Right kidney (tissue), 1 donor: ENCODE measurements at regions not wholly inside any gene's neighbourhood (a gene's known extent, or its start where the extent isn't known, plus 50 kb on each side); places are given as distances from the start of the nearest gene placed in this dataset.
"Not testable (repeated sequence)": the region's sequence is repeated elsewhere in the genome, so short reads cannot be mapped to it uniquely, and the experiment has no call there.

ENCODE experiments used
- DNase-seq: peaks from one replicate; pipeline ENCODE4 v3.0.0-alpha.2; 2016

GRCh38 chr7:81036057-81036456 is 117.2 kb upstream of the SEMA3C start:
- DNase-seq = no peak

- DNase-seq = no peak
Measured at GRCh38 chr7:81031996-81032395, 113.1 kb upstream of the SEMA3C start.

GRCh38 chr7:81031243-81031642 is 112.4 kb upstream of the SEMA3C start:
- no peak for DNase-seq

- DNase-seq = no peak
Measured at GRCh38 chr7:81030472-81030871, 111.6 kb upstream of the SEMA3C start.

GRCh38 chr7:81029511-81029910 is 110.7 kb upstream of the SEMA3C start:
- DNase-seq = no peak

- no peak for DNase-seq
Measured at GRCh38 chr7:81025360-81025759, 106.5 kb upstream of the SEMA3C start.

- DNase-seq = no peak
Measured at GRCh38 chr7:81014908-81015307, 96.1 kb upstream of the SEMA3C start.

GRCh38 chr7:81014266-81014665 is 95.4 kb upstream of the SEMA3C start:
- DNase-seq = no peak

GRCh38 chr7:81013083-81013817 is 94.4 kb upstream of the SEMA3C start:
- DNase-seq = no peak

GRCh38 chr7:81008901-81009300 is 90.0 kb upstream of the SEMA3C start:
- no peak for DNase-seq

GRCh38 chr7:81007051-81007450 is 88.2 kb upstream of the SEMA3C start:
- DNase-seq = no peak

- DNase-seq = no peak
Measured at GRCh38 chr7:81005254-81005653, 86.4 kb upstream of the SEMA3C start.

- no peak for DNase-seq
Measured at GRCh38 chr7:81004098-81004497, 85.2 kb upstream of the SEMA3C start.

- DNase-seq = no peak
Measured at GRCh38 chr7:81003326-81003725, 84.5 kb upstream of the SEMA3C start.

GRCh38 chr7:81002421-81002820 is 83.6 kb upstream of the SEMA3C start:
- no peak for DNase-seq

- DNase-seq = no peak
Measured at GRCh38 chr7:80999771-81000170, 80.9 kb upstream of the SEMA3C start.

GRCh38 chr7:80999100-80999499 is 80.2 kb upstream of the SEMA3C start:
- DNase-seq = no peak

- no peak for DNase-seq
Measured at GRCh38 chr7:80997841-80998240, 79.0 kb upstream of the SEMA3C start.

- DNase-seq = not testable (repeated sequence)
Measured at GRCh38 chr7:80996236-80996635, 77.4 kb upstream of the SEMA3C start.

GRCh38 chr7:80991654-80992053 is 72.8 kb upstream of the SEMA3C start:
- DNase-seq = no peak

- DNase-seq = no peak
Measured at GRCh38 chr7:80984619-80985018, 65.8 kb upstream of the SEMA3C start.

GRCh38 chr7:80981405-80981804 is 62.6 kb upstream of the SEMA3C start:
- DNase-seq = no peak

GRCh38 chr7:80977751-80978150 is 58.9 kb upstream of the SEMA3C start:
- DNase-seq = no peak

GRCh38 chr7:80974396-80975358 is 55.8 kb upstream of the SEMA3C start:
- no peak for DNase-seq
